GM18511 (cell line): ENCODE measurements at regions not wholly inside any gene's neighbourhood (a gene's known extent, or its start where the extent isn't known, plus 50 kb on each side); places are given as distances from the start of the nearest gene placed in this dataset.
"Not testable (repeated sequence)": the region's sequence is repeated elsewhere in the genome, so short reads cannot be mapped to it uniquely, and the experiment has no call there.

Source experiments
- ATAC-seq: cut with Tn5 transposase; IDR thresholded peaks from one replicate; pipeline ENCODE4 v1.9.1; 2021; ENCODE audit warnings: mild to moderate bottlenecking, moderate library complexity; ENCODE audit not compliant: unreplicated experiment

GRCh38 chr13:104967836-104968630 is 1567.4 kb downstream of the EFNB2 start:
- ATAC-seq, result no peak

- ATAC-seq, result no peak
These were observed 1568.1 kb downstream of the EFNB2 start for GRCh38 chr13:104967376-104967775.

DNA sequence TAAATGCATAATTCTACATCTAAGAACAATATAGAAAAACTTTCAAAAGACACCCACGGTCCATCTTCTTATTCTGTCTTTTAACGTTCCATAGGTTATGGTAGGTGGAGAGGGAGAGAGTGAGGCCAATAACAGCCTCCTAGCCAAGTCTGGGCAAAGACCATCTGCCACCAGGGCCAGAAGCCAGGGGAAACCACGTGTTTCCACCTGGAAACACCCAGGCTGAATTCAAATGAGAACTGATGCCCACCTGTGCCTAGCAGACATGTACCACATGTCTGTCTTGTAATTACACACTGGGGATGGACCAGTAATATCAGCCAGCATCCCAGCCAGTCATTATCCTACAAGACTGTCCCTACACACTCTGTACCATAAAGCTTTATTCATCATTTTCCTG is 1573.1 kb downstream of the EFNB2 start:
- no peak for ATAC-seq

GRCh38 chr13:104961246-104961645 is 1574.2 kb downstream of the EFNB2 start:
- no peak for ATAC-seq

- ATAC-seq, result no peak
These were observed 1581.3 kb downstream of the EFNB2 start for GRCh38 chr13:104954210-104954609.

GRCh38 chr13:104953588-104953987 is 1581.9 kb downstream of the EFNB2 start:
- no peak for ATAC-seq

DNA sequence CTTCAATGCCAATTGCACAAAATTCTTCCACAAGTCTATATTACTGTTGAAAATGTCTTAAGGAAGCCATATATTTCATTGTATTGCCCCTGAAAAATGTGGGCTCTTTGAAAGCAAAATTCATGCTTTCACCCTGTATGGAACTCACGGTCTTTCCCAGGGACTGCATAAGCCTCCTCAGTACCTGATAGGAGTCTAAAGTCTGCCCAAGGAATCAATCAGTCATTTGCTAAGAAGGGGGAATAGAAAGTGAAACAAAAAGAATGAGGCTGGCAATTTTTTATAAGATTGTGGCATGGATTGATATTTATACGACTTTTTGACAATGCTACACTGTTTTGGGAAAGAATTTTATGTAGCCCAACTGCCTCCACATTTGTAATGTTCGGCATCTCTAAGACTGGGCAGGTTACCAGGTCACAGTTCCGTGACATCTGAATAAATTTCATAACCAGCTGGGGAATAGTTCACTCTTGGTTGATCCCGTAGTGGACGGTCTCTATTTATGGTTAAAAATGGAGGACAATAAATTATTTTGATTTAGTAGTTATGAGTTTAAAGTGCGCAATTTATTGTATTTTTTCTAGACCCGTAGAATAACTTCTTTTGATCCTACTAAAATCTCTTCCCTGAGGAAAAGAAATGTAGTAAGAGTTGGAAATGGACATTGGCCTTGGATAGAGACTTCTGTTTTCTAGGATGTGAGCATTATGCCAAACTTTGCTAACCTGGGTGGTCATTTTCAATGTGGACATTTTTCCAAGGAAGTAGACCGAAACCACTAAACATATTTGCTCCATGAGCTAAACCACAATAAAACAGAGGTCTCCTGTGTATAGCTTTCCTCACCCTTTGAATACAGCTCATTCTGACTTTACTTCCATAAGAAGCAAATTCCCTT is 1585.4 kb downstream of the EFNB2 start:
- ATAC-seq, result no peak

DNA sequence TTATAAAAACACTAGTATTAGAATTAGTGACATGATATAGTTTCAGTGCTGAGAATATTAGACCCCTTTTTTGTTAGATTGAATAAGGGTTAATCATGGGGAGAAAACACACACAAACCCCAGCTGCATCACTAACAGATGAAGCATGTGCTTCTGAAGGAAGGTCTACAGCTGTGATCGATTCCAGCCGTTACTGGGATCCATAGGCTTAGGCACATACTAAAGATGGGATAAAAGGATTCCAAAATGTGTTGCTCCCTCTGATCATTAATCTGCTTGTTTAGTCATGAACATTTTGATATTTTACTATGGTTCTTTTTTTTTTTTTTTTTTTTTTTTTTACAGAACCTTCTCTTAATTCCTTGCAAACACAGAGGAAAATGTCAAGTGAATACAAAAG is 1591.3 kb downstream of the EFNB2 start:
- no peak for ATAC-seq

DNA sequence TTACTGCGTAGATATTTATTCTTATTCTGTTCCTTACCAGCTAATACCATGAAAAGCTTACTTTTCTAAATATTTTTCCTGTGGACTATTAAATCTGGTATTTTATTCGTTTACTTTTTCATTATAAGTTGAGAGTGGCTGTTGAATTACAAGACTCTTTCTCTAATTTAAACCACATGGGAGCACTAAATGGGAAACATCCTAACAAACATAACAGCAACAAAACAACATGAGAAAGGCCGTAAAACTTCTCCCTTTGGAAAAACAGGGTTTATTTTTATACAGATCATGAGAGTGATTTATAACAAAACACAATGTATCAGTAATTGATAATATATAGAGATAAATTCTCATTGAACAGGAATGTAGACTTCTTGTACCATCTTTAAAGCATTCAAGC is 1592.1 kb downstream of the EFNB2 start:
- ATAC-seq, result no peak

- no peak for ATAC-seq
These were observed 1597.6 kb downstream of the EFNB2 start for GRCh38 chr13:104937881-104938280.

DNA sequence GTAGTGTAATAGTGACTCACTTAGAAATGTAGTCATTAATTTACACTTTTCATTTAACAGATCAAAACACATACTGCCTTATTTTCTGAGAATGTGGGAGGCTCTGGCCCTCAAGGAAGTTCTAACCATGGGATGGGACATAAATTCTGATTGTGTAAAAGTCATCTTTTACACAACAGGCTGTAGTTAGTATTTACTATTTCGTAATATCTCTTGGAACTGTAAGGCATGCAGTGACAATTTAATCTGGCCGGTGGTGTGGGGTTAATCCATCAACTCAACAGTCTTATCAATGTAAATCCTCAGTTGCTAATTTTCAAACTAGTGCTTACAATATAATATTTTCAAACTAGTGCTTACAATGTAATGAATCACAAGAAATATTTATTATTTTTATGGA is 1599.2 kb downstream of the EFNB2 start:
- no peak for ATAC-seq

GRCh38 chr13:104920513-104920912 is 1614.9 kb downstream of the EFNB2 start:
- not testable (repeated sequence) for ATAC-seq

DNA sequence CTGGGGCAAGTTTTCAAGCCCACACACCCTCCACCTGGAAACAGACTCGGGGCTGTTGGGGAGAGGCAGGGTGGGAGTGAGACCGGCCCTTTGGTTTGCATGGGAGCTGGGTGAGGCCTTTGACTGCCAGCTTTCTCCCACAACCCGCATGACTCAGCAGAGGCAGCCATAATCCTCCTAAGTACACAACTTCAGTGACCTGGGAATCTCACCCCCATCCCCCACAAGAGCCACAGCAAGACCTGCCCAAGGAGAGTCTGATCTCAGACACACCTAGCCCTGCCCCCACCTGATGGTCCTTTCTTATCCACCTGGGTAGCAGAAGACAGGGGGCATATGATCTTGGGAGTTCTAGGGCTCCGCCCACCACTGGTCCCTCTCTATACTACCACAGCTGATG is 1615.4 kb downstream of the EFNB2 start:
- no peak for ATAC-seq

DNA sequence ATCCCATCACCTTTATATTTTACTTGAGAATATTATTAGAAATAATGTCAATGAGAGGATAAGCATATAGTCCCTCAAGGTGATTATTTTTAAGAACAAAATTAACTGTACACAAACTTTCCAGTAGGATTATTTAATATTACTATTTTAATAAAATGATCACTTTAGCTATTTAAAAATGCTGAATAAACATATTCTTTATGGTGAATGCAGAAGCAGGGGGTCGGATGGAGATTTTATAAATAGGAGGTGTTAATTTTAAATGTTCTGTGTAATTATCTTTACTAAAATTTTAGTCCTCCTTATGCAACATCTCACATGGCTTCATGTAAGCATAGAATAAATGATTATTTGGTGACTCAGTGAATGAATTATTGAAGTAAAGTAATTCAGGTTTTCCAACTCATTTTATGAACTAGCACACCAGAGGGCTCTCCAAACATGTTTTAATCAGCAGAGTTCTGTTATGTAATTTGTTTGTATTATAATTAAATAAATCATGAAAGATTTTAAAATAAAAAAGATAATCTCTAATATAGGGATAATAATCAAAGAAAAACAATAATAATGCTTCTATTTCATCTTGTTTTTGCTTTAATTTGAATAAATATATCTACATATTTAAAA is 1635.2 kb downstream of the EFNB2 start:
- no peak for ATAC-seq

DNA sequence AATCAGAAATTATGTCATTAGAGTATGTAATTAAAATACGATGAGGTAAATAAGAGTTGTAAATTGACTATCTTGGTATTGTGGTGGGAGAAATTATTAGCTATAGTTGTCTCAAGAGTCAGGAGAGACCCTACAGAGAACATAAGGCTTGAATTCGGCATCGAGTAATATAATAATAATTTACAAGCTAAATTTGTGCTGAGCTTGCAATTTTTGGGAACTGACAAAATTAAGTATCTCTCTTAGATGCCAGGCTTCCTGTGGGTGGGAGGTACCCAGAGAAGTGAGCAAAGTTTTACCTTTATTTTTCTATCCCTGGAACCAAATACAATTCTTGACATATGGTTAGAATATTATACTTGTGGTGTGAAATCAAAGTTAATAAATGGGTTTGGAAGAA is 1637.0 kb downstream of the EFNB2 start:
- ATAC-seq, result no peak

GRCh38 chr13:104895521-104895920 is 1639.9 kb downstream of the EFNB2 start:
- no peak for ATAC-seq

DNA sequence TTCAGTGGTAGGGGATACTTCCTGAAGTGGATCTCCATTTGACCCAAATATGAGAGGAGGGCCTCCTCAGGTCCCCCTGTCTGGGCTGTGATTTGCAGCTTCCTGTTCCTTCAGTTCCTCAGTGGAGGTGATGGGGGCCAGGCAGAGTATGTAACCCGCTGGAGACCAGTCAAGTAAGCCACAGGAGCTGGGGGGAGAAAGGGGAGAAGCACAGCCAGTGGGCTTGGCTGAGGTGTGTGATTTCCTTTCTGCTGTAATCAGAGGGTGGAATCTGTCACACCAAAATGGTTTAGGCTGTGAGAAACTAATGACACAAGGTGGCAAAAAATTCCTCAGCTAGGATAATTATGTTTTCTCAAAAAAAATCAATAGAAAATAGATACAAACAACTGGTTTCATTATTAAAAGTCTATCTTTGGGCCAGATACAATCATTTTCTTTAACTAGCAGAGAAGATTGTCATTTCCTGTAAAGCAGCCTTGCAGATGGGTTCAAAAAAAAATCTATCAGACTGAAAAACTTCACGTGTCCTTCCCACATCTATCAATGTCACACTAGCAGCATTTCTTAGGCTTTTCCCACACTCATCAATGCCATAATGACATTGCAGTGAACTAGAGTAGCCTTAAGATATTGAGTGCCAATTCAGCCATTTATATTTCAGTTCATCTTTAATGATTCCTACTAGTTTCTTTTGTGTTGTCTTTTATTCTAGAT is 1660.3 kb downstream of the EFNB2 start:
- ATAC-seq, result no peak

- ATAC-seq, result no peak
These were observed 1663.3 kb downstream of the EFNB2 start for GRCh38 chr13:104872153-104872552.

DNA sequence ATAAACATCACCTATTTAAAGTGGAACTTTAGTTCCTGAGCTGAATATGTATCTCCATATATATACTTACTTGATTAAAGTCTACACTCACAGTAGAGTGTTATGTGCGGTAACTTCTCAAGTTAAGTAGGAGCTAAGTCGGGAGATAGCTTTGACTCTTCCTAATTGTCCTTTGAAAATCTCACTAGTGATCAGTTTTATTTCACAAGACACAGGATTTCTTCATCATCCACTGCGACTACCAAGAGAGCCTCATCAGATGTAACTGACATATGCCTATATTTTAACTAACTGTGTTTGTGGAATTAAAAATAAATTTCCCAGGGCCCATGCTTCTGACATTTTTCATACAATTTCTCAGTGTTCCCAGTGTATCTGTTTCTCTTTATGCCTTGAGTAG is 1664.0 kb downstream of the EFNB2 start:
- ATAC-seq, result no peak

- ATAC-seq, result no peak
These were observed 1666.0 kb downstream of the EFNB2 start for GRCh38 chr13:104869501-104869900.

GRCh38 chr13:104868806-104869205 is 1666.7 kb downstream of the EFNB2 start:
- ATAC-seq, result no peak
